ENCODE measurements at regions not wholly inside any gene's neighbourhood (a gene's known extent, or its start where the extent isn't known, plus 50 kb on each side); places are given as distances from the start of the nearest gene placed in this dataset.
A peak's percentile ranks its signal among the peaks of the same experiment; 100 is the strongest.

GRCh38 chr14:87503711-87504110 lies 489.3 kb downstream of the GALC start:
- no peak for DNase-seq

- DNase-seq: no peak
Measured at GRCh38 chr14:87497301-87497700, 495.7 kb downstream of the GALC start.

DNA sequence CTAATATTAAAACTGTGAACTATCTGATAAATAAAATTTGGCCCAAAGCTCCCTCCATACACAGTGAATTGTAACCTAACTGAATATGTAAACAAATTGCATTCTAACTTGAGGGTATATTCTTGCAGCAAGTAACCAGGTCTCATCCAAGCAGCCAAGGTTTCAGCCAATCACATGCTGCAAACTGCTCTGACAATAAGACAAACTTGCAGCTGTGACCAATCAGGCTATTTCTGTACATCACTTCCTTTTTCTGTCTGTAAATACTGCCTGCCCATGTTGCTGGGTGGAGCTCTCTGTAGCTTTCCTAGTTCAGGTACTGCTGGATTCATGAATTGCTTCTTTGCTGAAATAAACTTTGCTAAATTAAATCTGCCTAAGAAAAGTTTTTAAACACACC lies 499.0 kb downstream of the GALC start:
- peak in 1 of 2 experiments; percentile 9 for DNase-seq

DNA sequence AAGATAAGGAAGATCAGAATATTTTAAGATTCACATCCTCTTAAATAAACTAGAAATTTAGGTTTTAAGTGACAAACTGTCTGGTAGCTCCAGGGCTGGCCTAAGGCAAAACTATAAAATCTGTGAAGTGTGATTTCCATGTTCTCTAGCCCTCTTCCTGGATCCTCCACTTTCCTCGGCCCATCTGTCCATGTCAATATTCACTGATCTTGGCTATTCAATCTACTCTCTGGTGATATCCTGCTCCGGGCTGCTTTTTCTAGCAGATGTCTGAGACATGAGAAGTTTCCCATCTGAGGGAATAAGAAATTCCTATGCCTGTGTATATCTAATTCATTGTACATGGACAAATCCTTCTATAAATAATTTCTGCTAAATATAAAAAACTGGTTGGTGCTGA lies 500.4 kb downstream of the GALC start:
- DNase-seq: peak; percentile 65 to 89

- peak in 1 of 2 experiments; percentile 37 for DNase-seq
Measured at GRCh38 chr14:87491816-87492215, 501.2 kb downstream of the GALC start.

DNA sequence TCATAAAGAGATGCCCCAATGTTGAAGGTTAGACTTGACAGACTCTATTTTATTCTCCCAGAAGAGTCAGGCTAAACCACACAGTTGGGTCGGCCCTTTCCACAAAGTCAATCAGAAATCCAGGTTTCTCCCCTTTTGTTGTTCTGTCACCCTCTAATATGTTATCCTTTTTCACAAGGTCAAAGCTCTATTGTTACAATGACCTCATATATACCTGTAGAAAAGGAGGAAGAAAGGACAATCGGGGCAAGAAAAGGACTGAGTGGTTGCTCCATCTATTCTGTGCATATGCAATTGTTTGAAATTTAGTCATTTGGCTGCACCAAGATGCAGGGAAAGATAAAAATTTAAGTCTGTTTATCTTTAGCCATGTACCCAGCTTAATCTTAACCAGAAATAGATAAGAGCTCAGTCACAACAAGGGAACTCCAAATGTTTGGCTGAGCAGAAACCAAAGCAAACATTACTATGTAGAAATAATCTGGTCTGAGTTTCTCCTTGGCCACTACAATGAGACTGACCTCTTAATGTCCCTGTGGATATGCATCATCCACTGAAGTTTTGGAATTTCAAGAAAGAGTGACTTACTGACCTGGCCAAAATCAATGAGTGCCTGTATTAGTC lies 503.7 kb downstream of the GALC start:
- DNase-seq: no peak

GRCh38 chr14:87483271-87484260 lies 509.4 kb downstream of the GALC start:
- DNase-seq: no peak

GRCh38 chr14:87468531-87468930 lies 524.5 kb downstream of the GALC start:
- no peak for DNase-seq

DNA sequence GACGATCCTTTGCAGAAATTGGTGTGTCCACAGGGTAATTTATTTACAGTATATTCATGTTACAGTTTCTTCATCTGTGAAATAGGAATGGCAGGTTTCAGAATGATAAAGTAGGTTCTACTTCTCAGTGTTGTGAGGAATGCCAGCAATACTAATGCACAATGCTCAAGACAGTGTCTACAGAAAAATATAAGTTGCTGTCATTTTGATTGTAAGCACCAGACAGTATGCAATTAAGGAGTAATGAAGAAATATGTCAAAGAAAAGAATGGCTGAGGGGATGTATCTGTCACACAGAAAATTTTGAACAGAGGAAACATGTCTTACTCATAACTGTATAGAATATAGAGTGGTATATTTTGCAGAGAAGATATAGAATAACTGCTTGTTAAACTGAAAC lies 525.4 kb downstream of the GALC start:
- DNase-seq: no peak

- no peak for DNase-seq
Measured at GRCh38 chr14:87465770-87466169, 527.2 kb downstream of the GALC start.

- peak; percentile 72 to 86 for DNase-seq
Measured at GRCh38 chr14:87461704-87462103, 531.3 kb downstream of the GALC start.

DNA sequence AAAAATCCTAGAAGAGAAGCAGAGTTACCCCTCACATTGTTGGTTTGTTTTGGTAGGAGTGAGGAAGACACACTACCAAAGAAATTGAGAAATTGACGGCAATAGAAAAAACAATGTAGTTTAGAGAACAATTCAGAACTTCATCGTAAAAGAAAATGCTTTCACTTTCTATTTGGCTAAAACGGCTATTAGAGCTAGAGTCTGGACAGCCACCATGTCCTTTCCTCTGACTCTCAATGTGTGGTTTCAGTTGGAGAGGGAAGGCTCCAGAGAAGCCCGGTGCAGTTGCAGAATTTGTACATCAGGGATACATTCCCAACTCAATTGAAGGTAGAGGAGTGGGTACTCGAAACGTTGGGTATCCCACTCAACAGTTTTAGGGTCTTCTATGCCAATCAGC lies 535.3 kb downstream of the GALC start:
- no peak for DNase-seq

GRCh38 chr14:87450193-87450592 lies 542.8 kb downstream of the GALC start:
- DNase-seq: no peak

- no peak for DNase-seq
Measured at GRCh38 chr14:87449016-87449415, 544.0 kb downstream of the GALC start.

DNA sequence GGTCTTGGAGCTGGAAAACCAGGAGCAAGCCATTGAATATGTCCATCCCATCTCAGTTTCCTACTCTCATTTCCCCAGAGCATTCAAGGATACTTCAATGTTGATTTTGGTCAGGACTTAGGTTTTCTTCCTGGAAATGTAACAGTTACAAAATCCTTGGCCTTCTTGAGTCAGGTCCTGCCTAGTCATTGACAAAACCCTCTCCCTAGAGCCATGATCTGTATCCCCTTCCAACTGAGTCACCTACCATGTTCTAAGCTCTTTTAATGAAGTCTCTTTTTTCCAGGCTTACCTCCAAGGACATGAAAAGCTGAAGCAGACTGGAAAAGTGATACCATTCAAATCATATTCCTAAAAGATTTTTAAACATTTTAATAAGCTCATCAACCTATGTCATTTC lies 549.2 kb downstream of the GALC start:
- no peak for DNase-seq

DNA sequence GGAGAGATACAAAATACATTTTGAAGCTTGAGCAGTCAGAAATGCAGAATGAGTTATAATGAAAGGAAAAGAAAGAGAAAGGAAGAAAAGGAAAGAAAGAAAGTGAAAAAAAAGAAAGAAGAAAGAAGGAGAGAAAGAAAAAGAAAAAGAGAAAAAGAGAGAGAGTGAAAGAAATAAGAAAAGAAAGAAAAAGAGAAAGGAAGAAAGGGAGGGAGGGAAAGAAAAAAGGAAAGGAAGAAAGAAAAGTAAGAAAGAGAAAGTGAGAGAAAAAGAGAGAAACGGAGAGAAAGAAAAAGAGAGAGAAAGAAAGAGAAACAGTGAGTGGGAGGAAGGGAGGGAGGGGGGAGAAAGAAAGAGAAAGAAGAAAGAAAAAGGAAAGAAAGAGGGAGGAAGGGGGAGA lies 549.9 kb downstream of the GALC start:
- no peak for DNase-seq

DNA sequence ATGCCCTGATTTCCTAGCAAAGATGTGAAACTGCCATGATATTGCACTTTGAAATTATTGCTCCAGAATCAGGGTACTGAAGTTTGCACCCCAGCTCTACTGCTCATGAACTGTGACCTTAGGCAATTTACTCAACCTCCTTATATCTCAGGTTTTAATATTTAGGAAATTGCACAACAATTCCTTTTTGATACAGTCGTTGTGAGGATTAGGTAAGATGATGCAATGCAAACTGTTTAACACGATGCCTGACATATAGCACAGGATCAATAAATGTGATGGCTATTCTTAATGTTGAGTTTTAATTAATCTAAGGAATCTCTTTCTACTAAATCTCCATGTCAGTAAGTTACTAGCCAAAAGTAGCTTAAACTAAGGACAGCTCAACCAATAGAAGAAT lies 555.8 kb downstream of the GALC start:
- no peak for DNase-seq

- DNase-seq: no peak
Measured at GRCh38 chr14:87434680-87435079, 558.3 kb downstream of the GALC start.

- DNase-seq: no peak
Measured at GRCh38 chr14:87434011-87434410, 559.0 kb downstream of the GALC start.

DNA sequence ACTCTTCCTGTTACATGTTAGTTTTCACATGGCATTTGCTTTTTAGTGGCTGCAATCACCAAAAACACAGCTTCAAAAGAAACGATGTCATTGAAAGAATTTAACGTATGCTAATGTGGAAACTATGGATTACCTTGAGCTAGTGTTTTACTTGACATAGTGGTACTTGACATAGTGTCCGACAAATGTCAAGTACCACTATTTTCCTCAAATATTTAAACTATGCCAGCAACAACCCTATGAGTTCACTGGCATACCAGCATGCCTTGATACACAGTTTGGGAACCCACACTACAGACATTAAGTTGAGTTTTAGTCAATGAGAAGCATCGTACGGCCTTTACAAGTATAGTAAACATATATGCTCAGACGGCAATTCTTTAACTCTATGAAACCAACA lies 560.3 kb downstream of the GALC start:
- DNase-seq: no peak

DNA sequence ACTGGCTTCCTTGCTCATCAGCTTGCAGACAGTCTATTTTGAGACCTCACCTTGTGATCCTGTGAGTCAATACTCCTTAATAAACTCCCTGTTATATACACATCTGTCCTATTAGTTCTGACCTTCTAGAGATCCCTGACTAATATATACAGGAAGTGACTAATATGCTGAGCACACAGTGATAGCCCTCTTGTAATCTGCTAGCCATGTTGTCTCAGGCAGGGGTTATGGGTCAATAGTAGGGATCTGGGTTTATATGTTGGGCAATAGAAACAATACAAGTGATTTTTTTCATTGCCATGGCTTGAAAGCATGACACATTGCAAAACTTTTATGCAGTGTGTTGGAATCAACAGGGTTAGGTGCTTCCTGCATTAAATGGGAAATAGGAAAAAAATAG lies 562.2 kb downstream of the GALC start:
- no peak for DNase-seq

DNA sequence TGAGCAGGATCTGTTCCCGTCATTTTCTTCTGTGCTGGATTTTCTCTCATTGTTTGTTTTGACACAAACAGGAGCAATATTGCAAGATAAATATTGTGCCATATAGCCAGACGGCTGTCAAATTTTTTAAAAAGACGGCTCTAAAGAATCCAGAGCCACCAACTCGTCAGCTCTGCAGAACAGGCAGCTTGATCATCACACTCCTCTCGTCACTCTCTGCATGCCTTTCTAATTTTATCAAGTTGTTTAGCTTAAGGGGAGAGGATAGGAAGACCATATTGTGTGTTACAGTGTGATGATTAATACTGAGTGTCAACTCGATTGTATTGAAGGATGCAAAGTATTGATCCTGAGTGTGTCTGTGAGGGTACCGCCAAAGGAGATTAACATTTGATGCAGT lies 562.8 kb downstream of the GALC start:
- DNase-seq: no peak

DNA sequence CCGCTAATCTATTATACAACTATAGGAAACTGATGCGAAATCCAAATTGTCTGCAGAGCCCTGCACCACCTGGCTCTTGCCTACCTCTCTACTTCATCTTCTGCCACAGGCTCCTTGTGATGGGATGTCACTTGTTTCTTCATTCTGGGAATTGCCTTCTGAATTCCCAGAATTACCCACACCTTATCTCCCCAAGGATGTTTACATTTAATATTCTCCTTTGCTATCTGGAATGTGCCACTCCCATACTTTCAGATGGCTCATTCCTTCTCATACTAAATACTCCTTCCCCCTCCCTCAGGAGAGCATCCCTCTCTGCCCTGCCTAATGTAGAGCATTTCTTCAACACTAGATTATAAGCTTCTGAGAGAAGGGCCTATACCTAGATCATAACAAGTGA lies 573.1 kb downstream of the GALC start:
- DNase-seq: no peak

DNA sequence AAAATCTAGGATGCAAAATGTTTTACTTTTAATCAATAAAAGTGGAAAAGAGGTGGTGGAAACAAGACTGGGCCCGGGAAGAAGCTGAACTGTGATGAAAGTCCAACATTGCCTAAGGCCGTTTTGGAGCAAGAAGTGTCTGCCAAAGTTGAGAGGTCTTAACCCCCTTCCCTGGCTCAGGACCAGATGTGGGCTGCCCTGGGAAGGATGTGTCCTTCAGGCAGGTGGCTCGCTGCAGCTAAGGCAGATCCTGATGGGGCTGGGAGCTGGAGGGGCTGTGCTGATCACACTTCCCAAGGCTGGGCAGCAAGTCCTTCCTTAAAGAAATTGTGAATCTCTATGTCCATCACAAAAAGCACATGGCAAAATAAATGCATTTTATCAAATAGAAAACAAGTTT lies 581.6 kb downstream of the GALC start:
- DNase-seq: no peak

Data from NCI-H524 (cell line).